Nephron (organoid): ENCODE measurements at regions not wholly inside any gene's neighbourhood (a gene's known extent, or its start where the extent isn't known, plus 50 kb on each side); places are given as distances from the start of the nearest gene placed in this dataset.

Source experiments
- H3K27ac Mint-ChIP-seq, 3 experiments: 2 replicates each; pipeline ENCODE4 v1.8.0; 2020; ENCODE audit warnings: mixed read lengths in 3 of 3, mild to moderate bottlenecking in 2 of 3, moderate library complexity in 1 of 3
- H3K27me3 Mint-ChIP-seq: 2 replicates; pipeline ENCODE4 v1.8.0; 2021; ENCODE audit warnings: low read depth, mild to moderate bottlenecking, moderate library complexity, mixed read lengths
- H3K36me3 Mint-ChIP-seq: 2 replicates; pipeline ENCODE4 v1.8.0; 2020; ENCODE audit warnings: low read depth, mixed read lengths
- H3K4me1 Mint-ChIP-seq: 2 replicates; pipeline ENCODE4 v1.8.0; 2020; ENCODE audit warnings: mixed read lengths
- H3K4me3 Mint-ChIP-seq, 3 experiments: 2 replicates each; pipeline ENCODE4 v1.8.0; 2020; ENCODE audit warnings: mild to moderate bottlenecking in 3 of 3, mixed read lengths in 3 of 3, moderate library complexity in 2 of 3
- H3K9me3 Mint-ChIP-seq: 2 replicates; pipeline ENCODE4 v1.8.0; 2020; ENCODE audit warnings: mixed read lengths
- TF ChIP-seq, protein P1 (sequence below), 3 experiments: fragments of 200-600 bp; sonication (generic); IDR thresholded peaks; one replicate each; pipeline ENCODE4 v1.5.0; 2021; ENCODE audit warnings: antibody characterized with exemption in 3 of 3; ENCODE audit not compliant: unreplicated experiment in 3 of 3

DNA sequence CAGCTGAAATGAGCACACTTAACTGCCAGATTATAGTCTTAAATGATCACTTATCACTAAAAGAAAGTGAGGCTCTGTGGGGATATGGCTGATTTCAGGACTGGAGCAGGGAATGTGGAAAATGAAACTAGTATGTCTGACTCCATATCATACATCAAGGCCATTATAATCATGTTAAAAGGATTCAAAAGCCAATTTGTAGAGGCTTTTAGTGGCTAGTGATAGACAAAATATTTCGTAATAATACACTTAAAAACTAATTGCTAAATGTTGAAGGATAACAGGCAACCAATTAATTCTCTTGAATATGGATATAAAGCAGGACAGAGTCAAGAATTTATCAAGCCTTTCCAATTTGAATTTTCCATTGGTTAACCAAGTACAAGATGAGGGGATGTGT, 358.1 kb upstream of the NDST3 start:
- H3K9me3 Mint-ChIP-seq: peaks cover 14% of the 10 kb centered on the region
- TF ChIP-seq, protein P1, sequence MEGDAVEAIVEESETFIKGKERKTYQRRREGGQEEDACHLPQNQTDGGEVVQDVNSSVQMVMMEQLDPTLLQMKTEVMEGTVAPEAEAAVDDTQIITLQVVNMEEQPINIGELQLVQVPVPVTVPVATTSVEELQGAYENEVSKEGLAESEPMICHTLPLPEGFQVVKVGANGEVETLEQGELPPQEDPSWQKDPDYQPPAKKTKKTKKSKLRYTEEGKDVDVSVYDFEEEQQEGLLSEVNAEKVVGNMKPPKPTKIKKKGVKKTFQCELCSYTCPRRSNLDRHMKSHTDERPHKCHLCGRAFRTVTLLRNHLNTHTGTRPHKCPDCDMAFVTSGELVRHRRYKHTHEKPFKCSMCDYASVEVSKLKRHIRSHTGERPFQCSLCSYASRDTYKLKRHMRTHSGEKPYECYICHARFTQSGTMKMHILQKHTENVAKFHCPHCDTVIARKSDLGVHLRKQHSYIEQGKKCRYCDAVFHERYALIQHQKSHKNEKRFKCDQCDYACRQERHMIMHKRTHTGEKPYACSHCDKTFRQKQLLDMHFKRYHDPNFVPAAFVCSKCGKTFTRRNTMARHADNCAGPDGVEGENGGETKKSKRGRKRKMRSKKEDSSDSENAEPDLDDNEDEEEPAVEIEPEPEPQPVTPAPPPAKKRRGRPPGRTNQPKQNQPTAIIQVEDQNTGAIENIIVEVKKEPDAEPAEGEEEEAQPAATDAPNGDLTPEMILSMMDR (IDR thresholded peaks at IDR 0.05; ENCODE audit: unreplicated experiment in 3 of 3): no peak
- no peaks in the 10 kb centered on the region for H3K27me3 Mint-ChIP-seq
- no peaks in the 10 kb centered on the region for H3K36me3 Mint-ChIP-seq
- H3K4me3 Mint-ChIP-seq: no peak overlapping the region
- H3K27ac Mint-ChIP-seq: no peak overlapping the region
- no peaks in the 10 kb centered on the region for H3K4me1 Mint-ChIP-seq

DNA sequence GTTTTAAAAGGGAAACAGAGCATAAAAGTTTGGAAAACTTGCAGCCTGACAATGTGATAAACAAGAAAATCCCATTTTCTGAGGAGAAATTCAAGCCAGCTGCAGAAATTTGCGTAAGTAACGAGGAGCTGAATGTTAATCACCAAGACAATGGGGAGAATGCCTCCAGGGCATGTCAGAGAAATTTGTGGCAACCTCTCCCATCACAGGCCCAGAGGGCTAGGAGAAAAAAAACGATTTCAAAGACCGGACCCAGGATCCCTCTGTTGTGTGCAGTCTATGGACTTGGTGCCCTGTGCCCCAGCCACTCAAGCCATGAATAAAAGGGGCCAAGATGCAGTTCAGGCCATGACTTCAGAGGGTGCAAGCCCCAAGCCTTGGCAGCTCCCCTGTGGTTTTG, 355.4 kb upstream of the NDST3 start:
- Mint-ChIP-seq H3K27ac (no peak overlapping the region), H3K36me3 (no peaks in the 10 kb centered on the region), H3K27me3 (no peaks in the 10 kb centered on the region), H3K9me3 (peaks cover 16% of the 10 kb centered on the region), H3K4me1 (no peaks in the 10 kb centered on the region), H3K4me3 (no peak overlapping the region)
- TF ChIP-seq, protein P1 (IDR thresholded peaks at IDR 0.05; ENCODE audit: unreplicated experiment in 3 of 3): no peak

DNA sequence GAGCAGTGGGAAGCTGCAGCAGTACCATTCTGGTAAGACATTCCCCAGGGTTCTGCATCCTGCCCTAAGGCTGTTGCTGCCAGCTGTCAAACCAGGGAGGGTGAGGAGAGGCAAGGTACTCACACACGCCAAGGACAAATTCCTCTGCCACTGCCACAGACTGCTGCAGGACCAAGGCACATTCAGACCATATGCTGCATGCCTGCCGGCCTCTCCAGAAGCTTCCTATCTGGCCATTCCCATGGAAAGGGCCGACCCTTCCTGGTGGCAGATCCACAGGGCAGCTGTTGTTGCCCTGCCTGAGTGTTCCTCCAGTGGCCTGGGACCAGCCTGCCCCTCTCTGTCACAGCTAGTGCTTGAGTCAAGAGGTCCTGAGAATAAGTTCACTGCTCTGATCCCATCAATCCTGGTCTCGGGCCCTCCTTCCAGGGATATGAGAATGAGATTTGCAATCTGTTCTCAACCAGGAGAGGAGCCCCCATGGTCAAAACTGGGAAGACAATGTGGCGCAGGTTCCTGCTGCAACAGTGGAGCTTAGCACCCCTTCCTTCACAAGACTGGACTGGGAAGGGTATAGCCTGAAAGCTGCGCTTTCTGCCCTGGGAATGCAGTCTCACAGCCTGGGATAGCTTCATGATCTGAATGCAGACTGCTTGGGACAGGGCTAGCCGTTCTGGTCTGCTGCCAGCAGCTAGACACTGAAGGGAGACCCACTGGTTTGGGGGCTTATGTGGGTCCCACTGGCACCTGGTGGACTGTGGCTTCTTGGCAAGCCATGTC, 342.5 kb upstream of the NDST3 start:
- H3K4me3 Mint-ChIP-seq: no peak overlapping the region
- H3K4me1 Mint-ChIP-seq: no peaks in the 10 kb centered on the region
- no peaks in the 10 kb centered on the region for H3K27me3 Mint-ChIP-seq
- TF ChIP-seq, protein P1 (IDR thresholded peaks at IDR 0.05; ENCODE audit: unreplicated experiment in 3 of 3): no peak
- no peaks in the 10 kb centered on the region for H3K36me3 Mint-ChIP-seq
- peaks cover 2% of the 10 kb centered on the region for H3K9me3 Mint-ChIP-seq
- no peak overlapping the region for H3K27ac Mint-ChIP-seq

DNA sequence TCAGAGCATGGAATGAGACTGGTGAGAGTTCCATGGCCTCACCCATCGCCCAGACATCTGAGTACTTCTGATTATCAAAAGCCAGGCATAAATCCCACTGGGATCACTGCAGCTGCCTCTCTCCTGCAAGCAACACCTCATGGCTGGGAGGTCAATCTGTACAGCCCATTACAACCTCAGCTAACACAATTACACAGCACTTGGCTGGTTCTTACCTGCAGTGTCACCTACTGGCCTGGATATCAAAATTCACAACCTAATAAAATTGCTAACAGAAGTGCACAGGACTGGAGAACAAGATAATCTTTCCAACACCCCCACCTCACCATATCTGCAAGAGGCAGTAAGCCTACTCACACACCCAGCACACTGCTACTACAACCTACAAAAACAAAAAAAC, 341.7 kb upstream of the NDST3 start:
- H3K9me3 Mint-ChIP-seq: peaks cover 2% of the 10 kb centered on the region
- H3K4me1 Mint-ChIP-seq: no peaks in the 10 kb centered on the region
- H3K27me3 Mint-ChIP-seq: no peaks in the 10 kb centered on the region
- no peak overlapping the region for H3K4me3 Mint-ChIP-seq
- H3K36me3 Mint-ChIP-seq: no peaks in the 10 kb centered on the region
- TF ChIP-seq, protein P1 (IDR thresholded peaks at IDR 0.05; ENCODE audit: unreplicated experiment in 3 of 3): no peak
- no peak overlapping the region for H3K27ac Mint-ChIP-seq

DNA sequence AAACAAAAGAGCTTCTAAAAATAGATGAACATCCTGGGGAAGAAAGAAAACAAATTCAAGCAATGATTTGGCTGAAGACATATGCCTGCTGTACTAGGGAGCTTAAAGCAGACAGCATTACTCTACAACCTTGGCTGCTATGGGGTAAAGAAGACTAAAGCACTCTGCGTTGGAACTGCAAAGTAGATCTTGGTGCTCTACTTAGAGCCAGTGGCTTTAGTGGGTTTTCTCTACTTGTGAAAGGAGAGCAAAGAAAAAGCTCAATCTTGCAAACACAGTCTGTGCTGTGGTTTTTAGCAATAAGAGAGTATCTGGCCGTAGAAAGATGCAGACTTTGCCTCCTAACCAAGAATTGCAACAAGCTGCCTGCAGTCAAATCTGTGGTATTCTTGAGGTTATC, 334.7 kb upstream of the NDST3 start:
- Mint-ChIP-seq H3K4me3 (no peak overlapping the region), H3K4me1 (no peaks in the 10 kb centered on the region), H3K27me3 (no peaks in the 10 kb centered on the region), H3K9me3 (peaks cover 2% of the 10 kb centered on the region), H3K27ac (no peak overlapping the region), H3K36me3 (no peaks in the 10 kb centered on the region)
- TF ChIP-seq, protein P1 (IDR thresholded peaks at IDR 0.05; ENCODE audit: unreplicated experiment in 3 of 3): no peak
